OCI-LY1 (cell line): ENCODE measurements at regions not wholly inside any gene's neighbourhood (a gene's known extent, or its start where the extent isn't known, plus 50 kb on each side); places are given as distances from the start of the nearest gene placed in this dataset.

Source experiments
- H2AFZ ChIP-seq: fragments of 200-600 bp; sonication (generic), shearing (Covaris generic); 2 replicates; pipeline ENCODE4 v1.6.0; 2014; ENCODE audit warnings: antibody characterized with exemption, mild to moderate bottlenecking, low read length
- H3F3A ChIP-seq: fragments of 200-600 bp; sonication (generic), shearing (Covaris generic); 2 replicates; pipeline ENCODE4 v1.6.0; 2014; ENCODE audit warnings: mild to moderate bottlenecking, antibody characterized with exemption, low read length, moderate library complexity; ENCODE audit not compliant: insufficient read depth
- H3K27ac ChIP-seq: fragments of 200-600 bp; sonication (generic); 2 replicates; pipeline ENCODE4 v1.5.1; 2014; ENCODE audit warnings: low read length, mixed run types, mild to moderate bottlenecking, low read depth; ENCODE audit not compliant: poor library complexity, severe bottlenecking
- H3K27me3 ChIP-seq: fragments of 200-600 bp; sonication (generic); 2 replicates; pipeline ENCODE4 v1.6.0; 2014; ENCODE audit warnings: antibody characterized with exemption, mild to moderate bottlenecking, low read length, moderate library complexity; ENCODE audit not compliant: insufficient read depth
- H3K36me3 ChIP-seq: fragments of 200-600 bp; sonication (generic); 2 replicates; pipeline ENCODE4 v1.6.1; 2014; ENCODE audit warnings: mild to moderate bottlenecking, antibody characterized with exemption, low read length, moderate library complexity, mixed read lengths; ENCODE audit not compliant: insufficient read depth
- H3K4me1 ChIP-seq: fragments of 200-600 bp; sonication (generic); 2 replicates; pipeline ENCODE4 v1.5.1; 2014; ENCODE audit warnings: mild to moderate bottlenecking, low read length, moderate library complexity; ENCODE audit not compliant: insufficient read depth, severe bottlenecking
- H3K4me2 ChIP-seq: fragments of 200-600 bp; sonication (generic), shearing (Covaris generic); 2 replicates; pipeline ENCODE4 v1.6.1; 2014; ENCODE audit warnings: low read length
- H3K4me3 ChIP-seq: fragments of 200-600 bp; sonication (generic); 2 replicates; pipeline ENCODE4 v1.5.1; 2014; ENCODE audit warnings: low read length, low read depth, mild to moderate bottlenecking, mixed read lengths; ENCODE audit not compliant: poor library complexity, severe bottlenecking
- H3K79me2 ChIP-seq: fragments of 200-600 bp; shearing (Covaris generic); 2 replicates; pipeline ENCODE4 v1.6.1; 2016; ENCODE audit warnings: mixed run types, low read length, mixed read lengths; ENCODE audit not compliant: insufficient read depth
- H3K9ac ChIP-seq: fragments of 200-600 bp; sonication (generic), shearing (Covaris generic); 2 replicates; pipeline ENCODE4 v1.6.1; 2014; ENCODE audit warnings: mild to moderate bottlenecking, low read length, mixed read lengths
- H3K9me2 ChIP-seq: fragments of 200-600 bp; sonication (generic), shearing (Covaris generic); 2 replicates; pipeline ENCODE4 v1.6.1; 2014; ENCODE audit warnings: low read depth, mild to moderate bottlenecking, low read length, mixed read lengths
- H3K9me3 ChIP-seq: fragments of 200-600 bp; shearing (Covaris generic); 2 replicates; pipeline ENCODE4 v1.6.1; 2014; ENCODE audit warnings: low read length, mixed read lengths
- H4K20me1 ChIP-seq: fragments of 200-600 bp; sonication (generic), shearing (Covaris generic); 2 replicates; pipeline ENCODE4 v1.6.0; 2016; ENCODE audit warnings: mild to moderate bottlenecking, low read length; ENCODE audit not compliant: insufficient read depth
- CTCF ChIP-seq: fragments of 200-600 bp; sonication (generic), shearing (Covaris generic); IDR thresholded peaks from 2 replicates; pipeline ENCODE4 v1.5.1; 2017; ENCODE audit warnings: mild to moderate bottlenecking, antibody characterized with exemption, low read length, moderate library complexity, mixed read lengths
- EZH2 ChIP-seq: fragments of 200-600 bp; sonication (generic), shearing (Covaris generic); IDR thresholded peaks from 2 replicates; pipeline ENCODE4 v1.8.0; 2017; ENCODE audit warnings: borderline replicate concordance, mixed run types, mild to moderate bottlenecking, antibody characterized with exemption, low read length, moderate library complexity, mixed read lengths

GRCh38 chr3:102605153-102605552 lies 170.3 kb downstream of the ZPLD1 start:
- Histone ChIP-seq H3K4me1 (no peaks in the 10 kb centered on the region), H4K20me1 (0 out of 2 replicates have a peak, but pooled peaks cover 2% of the 10 kb centered on the region), H3K9me2 (no peaks in the 10 kb centered on the region), H3K9ac (no peak overlapping the region), H3K4me3 (no peak overlapping the region), H3K36me3 (no peaks in the 10 kb centered on the region), H3K27me3 (no peaks in the 10 kb centered on the region), H3F3A (no peaks in the 10 kb centered on the region), H3K27ac (no peak overlapping the region), H3K79me2 (no peaks in the 10 kb centered on the region), H3K9me3 (no peaks in the 10 kb centered on the region), H2AFZ (no peak overlapping the region), H3K4me2 (no peak overlapping the region)
- TF ChIP-seq EZH2 = no peak
- no peak for TF ChIP-seq CTCF

- no peaks in the 10 kb centered on the region for H3K36me3 ChIP-seq
- no peaks in the 10 kb centered on the region for H3K27me3 ChIP-seq
- H4K20me1 ChIP-seq = 0 out of 2 replicates have a peak, but pooled peaks cover 2% of the 10 kb centered on the region
- H3K9me3 ChIP-seq = no peaks in the 10 kb centered on the region
- no peaks in the 10 kb centered on the region for H3K4me1 ChIP-seq
- H3K4me3 ChIP-seq = no peak overlapping the region
- no peak for TF ChIP-seq EZH2
- H3K27ac ChIP-seq = no peak overlapping the region
- no peaks in the 10 kb centered on the region for H3F3A ChIP-seq
- H2AFZ ChIP-seq = no peak overlapping the region
- H3K4me2 ChIP-seq = no peak overlapping the region
- H3K79me2 ChIP-seq = no peaks in the 10 kb centered on the region
- no peak overlapping the region for H3K9ac ChIP-seq
- no peaks in the 10 kb centered on the region; the same call in 1 of the 2 replicates for H3K9me2 ChIP-seq
Observed at GRCh38 chr3:102608875-102609274, 174.1 kb downstream of the ZPLD1 start.

GRCh38 chr3:102614021-102614569 lies 179.3 kb downstream of the ZPLD1 start:
- TF ChIP-seq EZH2 (no peak), CTCF (no peak)
- Histone ChIP-seq H3K27ac (no peak overlapping the region), H3K9me2 (no peaks in the 10 kb centered on the region; the same call in 1 of the 2 replicates), H3F3A (no peaks in the 10 kb centered on the region), H3K79me2 (no peaks in the 10 kb centered on the region), H3K27me3 (no peaks in the 10 kb centered on the region), H3K4me1 (no peaks in the 10 kb centered on the region), H2AFZ (no peak overlapping the region), H3K36me3 (no peaks in the 10 kb centered on the region), H3K4me2 (no peak overlapping the region), H4K20me1 (no peaks in the 10 kb centered on the region), H3K4me3 (no peak overlapping the region), H3K9ac (no peak overlapping the region), H3K9me3 (no peaks in the 10 kb centered on the region)

GRCh38 chr3:102614585-102614984 lies 179.8 kb downstream of the ZPLD1 start:
- Histone ChIP-seq H4K20me1 (no peaks in the 10 kb centered on the region), H3K9ac (no peak overlapping the region), H3K9me2 (no peaks in the 10 kb centered on the region; the same call in 1 of the 2 replicates), H3K36me3 (no peaks in the 10 kb centered on the region), H3K9me3 (no peaks in the 10 kb centered on the region), H3K27me3 (no peaks in the 10 kb centered on the region), H2AFZ (no peak overlapping the region), H3K27ac (no peak overlapping the region), H3K79me2 (no peaks in the 10 kb centered on the region), H3F3A (no peaks in the 10 kb centered on the region), H3K4me2 (no peak overlapping the region), H3K4me1 (no peaks in the 10 kb centered on the region), H3K4me3 (no peak overlapping the region)
- TF ChIP-seq CTCF (no peak), EZH2 (no peak)
